Stomach (tissue), 8 donors: ENCODE measurements at regions not wholly inside any gene's neighbourhood (a gene's known extent, or its start where the extent isn't known, plus 50 kb on each side); places are given as distances from the start of the nearest gene placed in this dataset.

ENCODE experiments used
- DNase-seq, 2 donors: peaks; one replicate each; pipeline versions ENCODE4 v3.0.0 to v3.0.0-alpha.2; 2013 to 2019
- H3K27ac ChIP-seq, 5 donors: fragments of 200-600 bp in 4 of 5; sonication (generic) in 4 of 5; one replicate each; pipeline ENCODE4 v1.5.1; 2013 to 2019; ENCODE audit warnings: mild to moderate bottlenecking in 1 of 5, moderate library complexity in 1 of 5
- H3K27me3 ChIP-seq, 3 donors: fragments of 200-600 bp; sonication (generic); one replicate each; pipeline ENCODE4 v1.5.1; 2017 to 2019; ENCODE audit warnings: mixed run types in 1 of 3
- H3K36me3 ChIP-seq, 4 donors: fragments of 200-600 bp; sonication (generic); 1 replicate in 3 of 4; 2 replicates in 1 of 4; pipeline ENCODE4 v1.5.1; 2016 to 2019
- H3K4me1 ChIP-seq, 4 donors: fragments of 200-600 bp; sonication (generic); one replicate each; pipeline ENCODE4 v1.5.1; 2016 to 2019
- H3K4me3 ChIP-seq, 4 donors: fragments of 200-600 bp; sonication (generic) in 3 of 4; one replicate each; pipeline ENCODE4 v1.5.1; 2016 to 2019; ENCODE audit warnings: mild to moderate bottlenecking in 1 of 4
- H3K9me3 ChIP-seq, 4 donors: fragments of 200-600 bp; sonication (generic); one replicate each; pipeline ENCODE4 v1.5.1; 2016 to 2019
- EP300 ChIP-seq: sonication (generic); formaldehyde crosslinking; IDR thresholded peaks from one replicate; pipeline ENCODE4 v1.6.1; 2017; ENCODE audit warnings: antibody characterized with exemption
- POLR2A ChIP-seq, 4 donors: fragments of 450-650 bp; IDR thresholded peaks; one replicate each; pipeline ENCODE4 v1.6.1; 2016; ENCODE audit warnings: antibody characterized with exemption in 4 of 4, control low read depth in 2 of 4, mild to moderate bottlenecking in 1 of 4, moderate library complexity in 1 of 4
- POLR2AphosphoS5 ChIP-seq, 3 donors: sonication (generic); formaldehyde crosslinking; IDR thresholded peaks; one replicate each; pipeline ENCODE4 v1.6.1; 2016; ENCODE audit warnings: antibody characterized with exemption in 3 of 3
- WGBS, 5 donors: extraction: QIAGEN DNeasy Blood & Tissue Kit in 3 of 5; methylation state at CpG; one replicate each; pipeline versions ENCODE4 v1.1.5 to v1.1.7; 2013 to 2018; 5-methylcytosine and 5-hydroxymethylcytosine counted together
- intact Hi-C: fragments of 100-400 bp; cut with DNase I; formaldehyde crosslinking; loops from one replicate; pipeline ENCODE4 v1.15.1; 2023; ENCODE audit warnings: low total_unique reads
- TF ChIP-seq, protein P1 (sequence below), 7 experiments: fragments of 450-650 bp in 4 of 7; fragments of 200-600 bp in 3 of 7; sonication (generic) in 3 of 7; IDR thresholded peaks; one replicate each; pipeline ENCODE4 v1.5.1; 2016 to 2019; ENCODE audit warnings: antibody characterized with exemption in 7 of 7, control low read depth in 2 of 7, mild to moderate bottlenecking in 1 of 7
- donor health status: healthy with polysubstance abuse.
- donor health status: Bipolar disorder and iron deficiency.
- donor health status: healthy.

DNA sequence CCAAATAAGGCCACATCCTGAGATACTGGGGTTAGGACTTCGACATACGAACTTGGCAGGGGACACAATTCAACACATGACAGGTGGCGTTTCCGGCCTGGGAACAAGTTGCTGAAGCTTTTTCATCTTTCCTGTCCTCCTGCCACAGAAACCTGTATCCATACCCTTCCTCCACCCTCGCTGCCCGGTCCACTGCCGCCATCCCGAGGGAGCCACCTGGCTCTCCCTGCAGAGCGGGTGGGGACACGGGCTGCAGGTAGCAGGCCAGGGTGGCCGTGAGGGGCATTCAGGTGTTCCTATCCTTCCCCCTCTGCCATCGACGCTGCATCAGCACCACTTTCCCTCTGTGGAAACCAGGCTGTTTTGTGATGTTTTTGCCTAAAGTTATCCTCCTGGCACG lies 74.4 kb upstream of the TWIST2 start:
- no peak overlapping the region for H3K4me3 ChIP-seq
- intact Hi-C loops, result loop anchor here (5.0 kb wide), 1 partner anchor 241 kb away; no protein-coding TSS in a partner anchor
- H3K4me1 ChIP-seq, result peaks cover 0 to 10% (median 3%) of the 10 kb centered on the region in 4 donors
- TF ChIP-seq, protein P1, sequence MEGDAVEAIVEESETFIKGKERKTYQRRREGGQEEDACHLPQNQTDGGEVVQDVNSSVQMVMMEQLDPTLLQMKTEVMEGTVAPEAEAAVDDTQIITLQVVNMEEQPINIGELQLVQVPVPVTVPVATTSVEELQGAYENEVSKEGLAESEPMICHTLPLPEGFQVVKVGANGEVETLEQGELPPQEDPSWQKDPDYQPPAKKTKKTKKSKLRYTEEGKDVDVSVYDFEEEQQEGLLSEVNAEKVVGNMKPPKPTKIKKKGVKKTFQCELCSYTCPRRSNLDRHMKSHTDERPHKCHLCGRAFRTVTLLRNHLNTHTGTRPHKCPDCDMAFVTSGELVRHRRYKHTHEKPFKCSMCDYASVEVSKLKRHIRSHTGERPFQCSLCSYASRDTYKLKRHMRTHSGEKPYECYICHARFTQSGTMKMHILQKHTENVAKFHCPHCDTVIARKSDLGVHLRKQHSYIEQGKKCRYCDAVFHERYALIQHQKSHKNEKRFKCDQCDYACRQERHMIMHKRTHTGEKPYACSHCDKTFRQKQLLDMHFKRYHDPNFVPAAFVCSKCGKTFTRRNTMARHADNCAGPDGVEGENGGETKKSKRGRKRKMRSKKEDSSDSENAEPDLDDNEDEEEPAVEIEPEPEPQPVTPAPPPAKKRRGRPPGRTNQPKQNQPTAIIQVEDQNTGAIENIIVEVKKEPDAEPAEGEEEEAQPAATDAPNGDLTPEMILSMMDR (IDR thresholded peaks at IDR 0.05), result no peak
- TF ChIP-seq EP300 (no peak), POLR2A (IDR thresholded peaks at IDR 0.05) (no peak), POLR2AphosphoS5 (IDR thresholded peaks at IDR 0.05) (no peak)
- no peaks in the 10 kb centered on the region for H3K9me3 ChIP-seq
- 86 to 91% (median 88%) methylated on average over 14 of the region's 14 CpGs for WGBS, 5 donors
- H3K27me3 ChIP-seq, result peaks cover 0 to 22% (median 5%) of the 10 kb centered on the region in 3 donors
- H3K27ac ChIP-seq, result no peak overlapping the region
- DNase-seq, result no peak
- H3K36me3 ChIP-seq, result no peaks in the 10 kb centered on the region

- H3K4me1 ChIP-seq, result peaks cover 0 to 10% (median 3%) of the 10 kb centered on the region in 4 donors
- 77 to 87% (median 81%) methylated on average over 7 of the region's 7 CpGs for WGBS, 5 donors
- H3K27ac ChIP-seq, result no peak overlapping the region
- no peaks in the 10 kb centered on the region for H3K9me3 ChIP-seq
- intact Hi-C loops, result loop anchor here (5.0 kb wide), 1 partner anchor 242 kb away; no protein-coding TSS in a partner anchor
- H3K27me3 ChIP-seq, result peaks cover 0 to 22% (median 5%) of the 10 kb centered on the region in 3 donors
- no peak overlapping the region for H3K4me3 ChIP-seq
- peak in 1 of 2 donors; percentile 60 for DNase-seq
- H3K36me3 ChIP-seq, result no peaks in the 10 kb centered on the region
- TF ChIP-seq POLR2AphosphoS5 (IDR thresholded peaks at IDR 0.05), result no peak
- TF ChIP-seq POLR2A (IDR thresholded peaks at IDR 0.05), result no peak
- no peak for TF ChIP-seq EP300
- TF ChIP-seq, protein P1 (IDR thresholded peaks at IDR 0.05), result no peak
These were observed 73.8 kb upstream of the TWIST2 start for GRCh38 chr2:238774071-238774470.

DNA sequence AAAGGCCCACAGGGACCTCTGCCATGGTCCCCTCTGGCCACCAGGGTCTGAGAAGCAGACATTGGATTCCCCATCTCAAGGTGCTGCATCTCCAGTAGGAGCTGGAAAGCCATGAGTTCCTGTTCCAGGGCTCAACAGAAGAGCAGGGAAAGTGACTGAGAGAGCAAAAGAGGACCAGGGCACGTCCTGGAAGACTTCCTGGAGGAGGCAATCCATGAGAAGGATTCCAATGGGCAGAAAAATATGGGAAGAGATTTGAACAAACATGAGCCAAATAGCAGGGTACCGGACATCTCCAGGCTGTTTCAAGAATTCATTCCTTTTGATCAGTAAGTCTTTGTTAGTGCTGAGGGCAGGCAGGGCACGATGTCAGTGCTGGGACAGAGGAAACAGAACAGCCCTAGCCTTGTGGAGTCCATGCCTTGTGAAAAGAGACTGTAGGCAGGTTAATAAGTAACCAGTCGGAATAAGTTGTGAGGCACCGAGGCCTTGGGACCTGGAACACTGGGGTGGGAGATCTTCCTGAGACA lies 72.8 kb upstream of the TWIST2 start:
- WGBS, 5 donors, result 37 to 59% (median 52%) methylated on average over 5 of the region's 5 CpGs
- Histone ChIP-seq H3K36me3 (no peaks in the 10 kb centered on the region), H3K27me3 (peaks cover 0 to 21% (median 5%) of the 10 kb centered on the region in 3 donors), H3K9me3 (no peaks in the 10 kb centered on the region), H3K27ac (no peak overlapping the region), H3K4me3 (no peak overlapping the region), H3K4me1 (peaks cover 0 to 10% (median 3%) of the 10 kb centered on the region in 4 donors)
- TF ChIP-seq POLR2A (IDR thresholded peaks at IDR 0.05) (no peak), POLR2AphosphoS5 (IDR thresholded peaks at IDR 0.05) (no peak), EP300 (no peak)
- intact Hi-C loops, result loop anchor here (5.0 kb wide), 1 partner anchor 243 kb away; no protein-coding TSS in a partner anchor
- no peak for DNase-seq

GRCh38 chr2:238775591-238775990 lies 72.3 kb upstream of the TWIST2 start:
- Histone ChIP-seq H3K27me3 (peaks cover 0 to 16% (median 5%) of the 10 kb centered on the region in 3 donors), H3K27ac (no peak overlapping the region), H3K36me3 (no peaks in the 10 kb centered on the region), H3K4me3 (no peak overlapping the region), H3K9me3 (no peaks in the 10 kb centered on the region), H3K4me1 (peaks cover 0 to 10% (median 3%) of the 10 kb centered on the region in 4 donors)
- 87 to 94% (median 89%) methylated on average over 11 of the region's 11 CpGs for WGBS, 5 donors
- no peak for DNase-seq
- intact Hi-C loops, result no loop called here
- TF ChIP-seq POLR2A (IDR thresholded peaks at IDR 0.05), result no peak
- TF ChIP-seq POLR2AphosphoS5 (IDR thresholded peaks at IDR 0.05), result no peak
- TF ChIP-seq, protein P1 (IDR thresholded peaks at IDR 0.05), result no peak
- no peak for TF ChIP-seq EP300
